ENCODE measurements at regions not wholly inside any gene's neighbourhood (a gene's known extent, or its start where the extent isn't known, plus 50 kb on each side); places are given as distances from the start of the nearest gene placed in this dataset.
"Not testable (repeated sequence)": the region's sequence is repeated elsewhere in the genome, so short reads cannot be mapped to it uniquely, and the experiment has no call there.

DNA sequence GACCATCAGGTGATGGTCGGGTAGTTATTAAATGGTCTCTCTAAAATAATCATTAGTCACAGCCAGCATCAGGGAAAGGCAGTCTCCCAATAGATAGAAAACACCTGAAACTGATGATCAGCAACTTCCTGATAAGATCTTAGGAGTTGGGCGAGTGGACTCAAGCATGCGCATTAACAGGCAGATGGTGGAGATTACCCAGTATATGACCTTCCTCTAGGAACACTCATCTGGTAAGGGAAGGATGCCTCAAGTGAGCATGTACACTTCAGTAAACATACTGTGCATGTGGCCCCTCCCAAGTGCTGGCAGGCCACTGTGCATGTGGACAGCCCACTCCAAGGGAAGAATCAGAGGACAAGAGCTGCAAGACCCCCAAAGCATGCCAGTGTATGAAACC lies 105.9 kb downstream of the ABCC12 start:
- Mint-ChIP-seq H3K4me1 (peaks cover 2% of the 10 kb centered on the region), H3K27ac (no peak overlapping the region), H3K36me3 (ENCODE audit: low read depth) (no peaks in the 10 kb centered on the region), H3K27me3 (peaks cover 49% of the 10 kb centered on the region), H3K4me3 (no peak overlapping the region)
- no peak for DNase-seq
- no peaks in the 10 kb centered on the region for H3K9me3 ChIP-seq (ENCODE audit: control insufficient read depth, low read length, poor library complexity, severe bottlenecking)
- ATAC-seq, result no peak

- Mint-ChIP-seq H3K4me1 (no peaks in the 10 kb centered on the region), H3K27me3 (peaks cover 37% of the 10 kb centered on the region), H3K36me3 (ENCODE audit: low read depth) (no peaks in the 10 kb centered on the region), H3K27ac (no peak overlapping the region), H3K4me3 (no peak overlapping the region)
- ATAC-seq, result no peak
- no peaks in the 10 kb centered on the region for H3K9me3 ChIP-seq (ENCODE audit: control insufficient read depth, low read length, poor library complexity, severe bottlenecking)
- no peak for DNase-seq
These were observed 108.1 kb downstream of the ABCC12 start for GRCh38 chr16:48047720-48048119.

- ATAC-seq (no peak), DNase-seq (no peak)
- Mint-ChIP-seq H3K4me3 (no peak overlapping the region), H3K27me3 (peaks cover 32% of the 10 kb centered on the region), H3K27ac (no peak overlapping the region), H3K36me3 (ENCODE audit: low read depth) (no peaks in the 10 kb centered on the region), H3K4me1 (no peaks in the 10 kb centered on the region)
- no peaks in the 10 kb centered on the region for H3K9me3 ChIP-seq (ENCODE audit: control insufficient read depth, low read length, poor library complexity, severe bottlenecking)
These were observed 108.6 kb downstream of the ABCC12 start for GRCh38 chr16:48047241-48047640.

GRCh38 chr16:48044117-48044516 lies 111.7 kb downstream of the ABCC12 start:
- H3K4me1 Mint-ChIP-seq, result no peaks in the 10 kb centered on the region
- DNase-seq, result no peak
- peaks cover 11% of the 10 kb centered on the region for H3K27me3 Mint-ChIP-seq
- no peak overlapping the region for H3K27ac Mint-ChIP-seq
- no peaks in the 10 kb centered on the region for H3K9me3 ChIP-seq (ENCODE audit: control insufficient read depth, low read length, poor library complexity, severe bottlenecking)
- ATAC-seq, result no peak
- H3K36me3 Mint-ChIP-seq (ENCODE audit: low read depth), result no peaks in the 10 kb centered on the region
- H3K4me3 Mint-ChIP-seq, result no peak overlapping the region

GRCh38 chr16:48041981-48042421 lies 113.8 kb downstream of the ABCC12 start:
- Mint-ChIP-seq H3K4me1 (no peaks in the 10 kb centered on the region), H3K27ac (no peak overlapping the region), H3K4me3 (no peak overlapping the region), H3K27me3 (peaks cover 13% of the 10 kb centered on the region), H3K36me3 (ENCODE audit: low read depth) (no peaks in the 10 kb centered on the region)
- DNase-seq (no peak), ATAC-seq (no peak)
- no peaks in the 10 kb centered on the region for H3K9me3 ChIP-seq (ENCODE audit: control insufficient read depth, low read length, poor library complexity, severe bottlenecking)

- no peak overlapping the region for H3K4me3 Mint-ChIP-seq
These were observed 120.7 kb downstream of the ABCC12 start for GRCh38 chr16:48035142-48035541.

DNA sequence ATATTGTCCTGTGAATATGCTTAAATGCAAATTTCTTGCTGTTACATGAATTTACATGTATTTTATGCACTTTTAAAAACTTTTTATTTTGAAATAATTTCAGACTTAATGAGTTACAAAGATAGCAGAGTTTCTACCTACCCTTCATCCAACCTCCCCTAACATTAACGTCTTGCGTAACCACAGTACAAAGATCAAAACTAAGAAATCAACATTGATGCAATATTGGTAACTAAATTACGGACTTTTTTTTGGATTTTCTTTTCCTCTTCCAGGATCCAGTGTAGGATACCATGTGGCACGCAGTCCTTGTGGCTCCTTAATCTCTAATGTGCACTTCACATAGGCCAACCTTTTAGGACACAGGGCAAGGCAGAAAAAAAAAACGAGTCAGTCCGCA lies 124.9 kb downstream of the ABCC12 start:
- Mint-ChIP-seq H3K4me1 (no peaks in the 10 kb centered on the region), H3K4me3 (no peak overlapping the region), H3K36me3 (ENCODE audit: low read depth) (no peaks in the 10 kb centered on the region), H3K27ac (no peak overlapping the region), H3K27me3 (peaks cover 25% of the 10 kb centered on the region)
- H3K9me3 ChIP-seq (ENCODE audit: control insufficient read depth, low read length, poor library complexity, severe bottlenecking), result no peaks in the 10 kb centered on the region
- DNase-seq (no peak), ATAC-seq (no peak)

More at GRCh38 chr16:48035142-48035541, 120.7 kb downstream of the ABCC12 start:
- ATAC-seq, result no peak
- Mint-ChIP-seq H3K27me3 (peaks cover 18% of the 10 kb centered on the region), H3K36me3 (ENCODE audit: low read depth) (no peaks in the 10 kb centered on the region), H3K4me1 (no peaks in the 10 kb centered on the region), H3K27ac (no peak overlapping the region)
- no peak for DNase-seq
- H3K9me3 ChIP-seq (ENCODE audit: control insufficient read depth, low read length, poor library complexity, severe bottlenecking), result no peaks in the 10 kb centered on the region

DNA sequence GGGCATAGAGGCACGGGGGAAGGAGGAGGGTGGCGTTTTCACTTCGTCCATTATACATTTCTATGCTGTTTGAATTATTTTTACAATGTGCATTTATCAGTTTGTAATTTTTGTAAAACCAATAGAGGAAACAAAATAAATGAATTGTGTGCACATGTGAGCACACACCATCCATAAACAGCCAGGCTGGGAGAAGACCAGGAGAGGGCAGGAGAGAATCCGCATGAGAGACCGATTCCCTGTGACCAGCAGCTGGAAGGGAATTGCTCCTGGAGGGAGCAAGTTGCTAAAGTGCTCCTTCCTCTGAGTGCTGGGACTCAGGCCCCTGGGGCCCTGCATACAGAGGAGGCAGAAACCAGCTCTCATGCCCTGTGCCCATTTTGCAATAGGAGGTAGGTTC lies 126.0 kb downstream of the ABCC12 start:
- Mint-ChIP-seq H3K27me3 (peaks cover 23% of the 10 kb centered on the region), H3K27ac (no peak overlapping the region)
- no peak for ATAC-seq

DNA sequence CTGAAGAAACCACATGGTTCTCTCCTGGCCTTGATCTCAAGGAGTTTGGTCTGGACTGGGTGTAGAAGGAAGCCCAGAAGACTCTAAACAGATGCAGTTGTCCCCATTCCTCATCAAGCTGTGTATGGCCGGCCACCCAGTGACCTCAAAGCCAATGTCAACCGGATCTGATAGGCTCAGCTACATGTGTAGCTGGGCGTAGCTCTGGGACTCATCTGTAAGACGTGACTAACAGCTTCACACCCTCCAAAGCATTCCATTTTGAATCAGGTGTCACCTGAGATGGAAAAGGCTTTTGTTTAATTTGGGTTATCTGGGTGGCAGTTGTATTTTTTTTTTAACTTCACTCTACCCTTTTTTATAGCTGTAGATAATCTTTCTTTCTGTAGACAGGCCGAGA lies 130.4 kb downstream of the ABCC12 start:
- Mint-ChIP-seq H3K27ac (no peak overlapping the region), H3K4me3 (no peak overlapping the region), H3K4me1 (no peaks in the 10 kb centered on the region), H3K36me3 (ENCODE audit: low read depth) (no peaks in the 10 kb centered on the region), H3K27me3 (peaks cover 33% of the 10 kb centered on the region)
- no peak for ATAC-seq
- no peaks in the 10 kb centered on the region for H3K9me3 ChIP-seq (ENCODE audit: control insufficient read depth, low read length, poor library complexity, severe bottlenecking)
- no peak for DNase-seq

More for the DNA sequence above, 126.0 kb downstream of the ABCC12 start:
- no peaks in the 10 kb centered on the region for H3K9me3 ChIP-seq (ENCODE audit: control insufficient read depth, low read length, poor library complexity, severe bottlenecking)
- no peak overlapping the region for H3K4me3 Mint-ChIP-seq
- no peaks in the 10 kb centered on the region for H3K4me1 Mint-ChIP-seq
- no peak for DNase-seq
- no peaks in the 10 kb centered on the region for H3K36me3 Mint-ChIP-seq (ENCODE audit: low read depth)

DNA sequence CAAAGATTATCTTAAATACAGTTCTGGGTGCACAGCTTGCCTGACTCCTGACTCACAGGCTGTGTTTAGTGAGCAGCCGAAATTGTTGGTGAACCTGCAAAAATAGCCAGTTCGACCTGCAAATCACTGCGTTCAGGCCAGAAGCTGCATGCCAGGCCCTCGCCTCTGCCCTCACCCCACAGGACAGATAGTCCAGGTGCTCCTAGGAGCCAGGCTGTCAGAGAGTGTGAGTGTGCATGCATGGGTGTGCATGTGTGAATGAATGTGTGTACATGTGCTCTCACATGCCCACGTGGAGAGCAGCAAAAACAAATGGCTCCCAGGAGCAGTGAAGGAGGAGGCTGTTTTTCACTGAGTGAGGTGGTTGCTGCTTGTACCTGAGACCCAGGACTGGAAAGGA lies 131.8 kb downstream of the ABCC12 start:
- H3K9me3 ChIP-seq (ENCODE audit: control insufficient read depth, low read length, poor library complexity, severe bottlenecking), result no peaks in the 10 kb centered on the region
- no peaks in the 10 kb centered on the region for H3K4me1 Mint-ChIP-seq
- H3K27me3 Mint-ChIP-seq, result peaks cover 33% of the 10 kb centered on the region
- no peak overlapping the region for H3K4me3 Mint-ChIP-seq
- no peak for ATAC-seq
- no peak overlapping the region for H3K27ac Mint-ChIP-seq
- no peak for DNase-seq
- no peaks in the 10 kb centered on the region for H3K36me3 Mint-ChIP-seq (ENCODE audit: low read depth)

DNA sequence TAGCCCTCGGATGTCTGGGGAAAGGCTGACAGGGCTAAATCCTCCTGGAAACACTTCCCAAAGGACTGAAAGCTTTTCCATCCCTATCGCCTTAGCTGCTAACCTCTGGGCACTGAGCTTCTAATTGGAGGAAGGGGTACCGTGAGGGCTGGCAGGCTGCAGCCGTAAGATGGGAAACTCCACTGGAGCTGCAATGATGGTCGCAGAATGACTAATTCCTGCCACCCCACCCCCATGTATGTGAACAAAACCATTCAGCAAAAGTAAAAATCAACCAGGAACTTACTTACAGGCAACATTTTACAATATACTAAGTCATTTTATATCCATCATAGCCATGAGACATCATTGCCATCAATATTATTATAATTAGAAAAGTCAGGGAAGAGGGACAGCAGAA lies 133.3 kb downstream of the ABCC12 start:
- no peaks in the 10 kb centered on the region for H3K9me3 ChIP-seq (ENCODE audit: control insufficient read depth, low read length, poor library complexity, severe bottlenecking)
- peaks cover 33% of the 10 kb centered on the region for H3K27me3 Mint-ChIP-seq
- H3K4me1 Mint-ChIP-seq, result no peaks in the 10 kb centered on the region
- no peaks in the 10 kb centered on the region for H3K36me3 Mint-ChIP-seq (ENCODE audit: low read depth)
- DNase-seq, result no peak
- no peak overlapping the region for H3K4me3 Mint-ChIP-seq
- no peak overlapping the region for H3K27ac Mint-ChIP-seq
- ATAC-seq, result no peak

- H3K27ac Mint-ChIP-seq; DNase-seq; H3K4me1 Mint-ChIP-seq; H3K9me3 ChIP-seq (ENCODE audit: control insufficient read depth, low read length, poor library complexity, severe bottlenecking); H3K36me3 Mint-ChIP-seq (ENCODE audit: low read depth); H3K4me3 Mint-ChIP-seq; ATAC-seq: not testable (repeated sequence)
- H3K27me3 Mint-ChIP-seq, result peaks cover 18% of the 10 kb centered on the region
These were observed 135.2 kb downstream of the ABCC12 start for GRCh38 chr16:48020617-48021016.

- no peaks in the 10 kb centered on the region for H3K9me3 ChIP-seq (ENCODE audit: control insufficient read depth, low read length, poor library complexity, severe bottlenecking)
- DNase-seq (no peak), ATAC-seq (no peak)
- no peaks in the 10 kb centered on the region for H3K27me3 Mint-ChIP-seq
- H3K4me3 Mint-ChIP-seq, result no peak overlapping the region
- no peaks in the 10 kb centered on the region for H3K4me1 Mint-ChIP-seq
- H3K27ac Mint-ChIP-seq, result no peak overlapping the region
- no peaks in the 10 kb centered on the region for H3K36me3 Mint-ChIP-seq (ENCODE audit: low read depth)
These were observed 141.3 kb downstream of the ABCC12 start for GRCh38 chr16:48014349-48015135.

DNA sequence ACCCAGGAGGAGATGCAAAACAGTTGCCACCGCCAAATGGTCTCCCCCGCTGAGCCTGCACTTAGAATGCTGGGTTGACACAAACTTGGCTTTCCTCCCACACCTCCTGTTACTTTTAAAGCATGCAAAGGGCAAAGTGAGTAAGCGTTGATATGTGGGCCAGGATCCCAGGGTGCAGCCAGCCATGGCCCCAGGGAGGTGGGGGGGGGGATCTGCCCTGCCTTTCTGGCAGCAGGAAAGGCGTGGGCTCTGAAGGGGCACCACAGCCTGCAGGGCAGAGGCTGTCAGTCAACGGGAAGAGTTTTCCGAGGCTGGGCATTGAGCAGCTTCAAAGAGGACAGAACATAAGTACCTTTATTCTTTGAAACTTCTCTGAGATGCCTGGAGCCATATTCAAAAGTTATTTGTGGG lies 142.3 kb downstream of the ABCC12 start:
- no peak overlapping the region for H3K4me3 Mint-ChIP-seq
- H3K9me3 ChIP-seq (ENCODE audit: control insufficient read depth, low read length, poor library complexity, severe bottlenecking), result no peaks in the 10 kb centered on the region
- no peak for ATAC-seq
- no peaks in the 10 kb centered on the region for H3K36me3 Mint-ChIP-seq (ENCODE audit: low read depth)
- no peak overlapping the region for H3K27ac Mint-ChIP-seq
- H3K27me3 Mint-ChIP-seq, result no peaks in the 10 kb centered on the region
- H3K4me1 Mint-ChIP-seq, result no peaks in the 10 kb centered on the region
- no peak for DNase-seq
